ENCODE measurements at regions not wholly inside any gene's neighbourhood (a gene's known extent, or its start where the extent isn't known, plus 50 kb on each side); places are given as distances from the start of the nearest gene placed in this dataset.

DNA sequence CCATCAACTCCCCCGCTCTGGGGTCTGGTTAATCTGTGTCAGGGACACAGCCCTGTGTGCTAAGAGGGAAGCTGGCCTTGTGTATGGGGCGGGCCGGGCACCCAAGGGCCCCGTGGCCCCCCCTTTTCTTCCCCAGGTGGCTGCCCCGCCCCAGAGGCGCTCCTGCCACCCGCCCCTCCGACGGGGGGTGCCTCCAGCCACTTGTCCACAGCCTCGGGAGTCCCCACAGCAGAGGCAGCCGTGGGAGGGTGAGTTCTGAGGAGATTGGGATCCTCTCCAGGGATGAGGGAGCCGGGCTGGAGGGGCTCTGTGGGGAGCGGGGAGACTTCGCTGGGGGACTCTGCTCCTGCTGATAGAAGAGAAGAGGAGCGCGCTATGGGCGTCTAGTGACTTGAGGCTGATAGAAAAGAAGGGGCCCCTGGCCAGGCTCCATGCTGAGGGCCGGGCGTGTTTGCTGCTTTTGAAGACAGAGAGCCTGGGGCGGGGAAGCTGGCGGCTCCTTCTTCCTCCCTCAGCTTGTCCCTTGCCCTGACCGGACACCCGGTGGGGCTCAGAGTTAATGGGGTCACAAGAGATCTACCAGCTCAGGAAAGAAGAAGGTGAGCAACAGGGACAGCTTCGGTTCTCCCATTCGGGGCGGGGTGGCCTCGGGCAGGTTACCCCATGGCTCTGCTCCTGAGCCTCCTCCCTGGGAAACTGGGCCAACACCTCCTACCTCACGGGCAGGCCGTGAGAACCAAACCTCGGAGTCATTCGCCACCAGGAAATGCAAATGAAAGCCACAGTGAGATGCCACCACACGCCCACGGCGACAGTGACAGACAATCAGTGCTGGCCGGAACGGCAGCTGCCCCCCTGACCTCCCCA is 89.4 kb upstream of the TAF1B start:
- FAIRE-seq (no peak), DNase-seq (ENCODE audit: low spot score in 2 of 2) (no peak)

DNA sequence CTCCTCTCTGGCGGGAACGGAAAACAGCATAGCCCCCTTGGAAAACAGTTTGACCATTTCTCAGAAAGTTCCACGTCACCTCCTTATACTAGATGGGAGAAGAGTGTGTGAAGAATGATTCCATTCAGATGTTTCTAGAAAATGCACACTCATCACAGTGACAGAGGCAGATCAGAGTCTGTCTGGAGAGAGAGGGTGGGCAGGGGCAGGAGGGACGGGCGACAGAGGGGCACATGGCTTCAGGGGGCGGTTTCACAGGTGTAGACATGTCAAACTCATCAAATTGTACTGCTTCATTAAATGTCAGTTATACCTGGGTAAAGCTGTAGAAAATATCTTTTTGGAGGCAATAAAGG is 88.8 kb upstream of the TAF1B start:
- FAIRE-seq = no peak
- no peak for DNase-seq (ENCODE audit: low spot score in 2 of 2)

DNA sequence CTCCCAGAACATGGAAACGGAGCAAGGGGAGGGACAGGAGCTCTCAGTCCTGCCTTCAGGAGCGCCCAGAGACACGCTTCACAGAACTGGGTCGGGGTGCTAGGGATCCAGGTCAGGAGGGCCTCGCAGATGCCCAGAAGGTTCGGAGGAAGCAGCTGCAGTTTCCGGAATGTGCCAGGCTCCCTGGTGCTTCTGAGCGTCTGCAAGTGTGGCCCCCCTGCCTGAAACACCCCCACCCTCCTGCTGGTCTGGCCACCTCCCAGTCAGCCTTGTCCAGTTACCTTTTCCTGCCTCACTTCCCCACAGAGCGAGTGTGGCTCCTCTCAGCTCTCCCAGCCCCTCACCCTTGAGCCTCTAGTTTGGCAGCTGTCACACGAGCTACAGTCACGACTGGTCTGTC is 88.3 kb upstream of the TAF1B start:
- FAIRE-seq (no peak), DNase-seq (ENCODE audit: low spot score in 2 of 2) (no peak)

DNA sequence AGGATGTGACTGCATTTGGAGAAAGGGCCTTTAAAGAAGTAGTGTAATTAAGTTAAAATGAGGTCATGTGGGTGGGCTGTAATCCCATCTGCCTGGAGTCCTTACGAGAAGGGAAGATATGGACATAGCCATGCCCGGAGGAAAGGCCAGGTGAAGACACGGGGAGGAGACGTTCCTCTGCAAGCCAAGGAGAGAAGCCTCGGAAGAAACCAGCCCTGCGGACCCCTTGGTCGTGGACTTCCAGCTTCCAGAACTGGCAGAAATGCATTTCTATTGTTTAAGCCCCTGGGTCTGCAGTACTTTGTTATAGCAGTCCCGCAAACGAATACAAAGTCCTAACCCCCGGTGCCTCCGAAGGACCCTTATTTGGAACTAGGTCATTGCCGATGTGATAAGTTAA is 87.6 kb upstream of the TAF1B start:
- FAIRE-seq (no peak), DNase-seq (ENCODE audit: low spot score in 2 of 2) (no peak)

DNA sequence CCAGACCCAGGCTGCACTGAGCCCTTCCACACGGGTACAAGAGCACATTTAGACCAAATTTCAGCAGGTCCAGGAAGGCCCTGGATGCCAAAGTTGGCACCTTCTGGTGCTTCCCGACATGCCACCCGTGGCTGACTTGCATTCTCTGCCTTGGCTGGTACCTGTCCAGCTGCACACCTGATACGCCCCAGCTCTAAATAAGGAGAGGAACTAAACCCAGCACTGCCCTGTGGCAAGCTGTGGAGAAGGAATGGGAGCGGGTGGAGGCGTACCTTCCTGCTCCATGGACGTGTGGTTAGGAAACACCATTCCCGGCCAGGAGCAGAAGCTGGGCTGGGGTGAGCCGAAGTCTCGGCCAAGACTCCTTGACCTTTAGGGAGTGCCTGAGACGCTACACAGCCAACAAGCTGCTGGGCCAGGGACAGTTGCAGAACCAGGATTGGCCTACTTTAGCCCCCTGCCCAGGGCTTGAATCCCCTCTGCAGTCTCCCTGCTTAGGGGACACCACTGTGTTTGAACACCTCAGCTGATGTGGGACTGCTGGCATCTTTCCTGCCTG is 86.5 kb upstream of the TAF1B start:
- DNase-seq (ENCODE audit: low spot score in 2 of 2) (no peak), FAIRE-seq (no peak)

DNA sequence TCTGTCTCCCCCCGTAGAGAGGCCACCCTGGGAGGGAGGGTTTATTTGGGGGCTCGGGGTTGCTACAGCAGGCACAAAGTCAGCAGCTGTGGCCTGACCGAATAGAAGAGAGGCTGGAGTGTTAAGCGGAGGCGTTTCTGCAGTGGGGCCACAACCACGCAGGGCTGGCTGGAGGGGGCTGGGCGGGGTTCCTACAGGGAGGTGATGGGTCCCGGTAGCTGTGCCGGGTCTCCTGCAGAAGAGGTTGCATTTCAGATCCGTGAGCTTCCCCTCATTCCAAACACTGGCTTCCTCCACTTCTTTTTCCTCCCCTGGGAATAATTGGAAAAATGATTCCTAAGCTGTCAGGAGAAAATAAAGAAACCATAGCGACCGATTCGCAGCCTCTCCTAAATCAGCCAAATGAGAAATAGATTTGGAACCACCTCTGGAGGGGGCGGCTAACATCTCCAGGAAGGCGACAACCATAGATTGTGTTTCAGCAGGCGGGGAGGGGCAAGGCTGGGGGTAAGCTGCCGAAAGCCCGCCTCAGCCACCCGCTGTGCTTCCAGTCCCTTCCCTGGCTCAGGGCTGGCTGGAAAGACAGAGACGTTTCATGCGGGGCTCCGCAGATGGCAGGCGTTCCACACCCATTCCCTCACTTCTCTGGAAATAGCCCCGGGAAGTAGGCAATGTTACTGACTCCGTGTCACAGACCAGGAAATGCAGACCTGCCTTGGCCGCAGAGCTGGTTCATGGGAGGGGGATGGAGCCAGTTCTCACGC is 85.6 kb upstream of the TAF1B start:
- DNase-seq (ENCODE audit: low spot score in 2 of 2) (peak; percentile 42 to 48), FAIRE-seq (no peak)

DNA sequence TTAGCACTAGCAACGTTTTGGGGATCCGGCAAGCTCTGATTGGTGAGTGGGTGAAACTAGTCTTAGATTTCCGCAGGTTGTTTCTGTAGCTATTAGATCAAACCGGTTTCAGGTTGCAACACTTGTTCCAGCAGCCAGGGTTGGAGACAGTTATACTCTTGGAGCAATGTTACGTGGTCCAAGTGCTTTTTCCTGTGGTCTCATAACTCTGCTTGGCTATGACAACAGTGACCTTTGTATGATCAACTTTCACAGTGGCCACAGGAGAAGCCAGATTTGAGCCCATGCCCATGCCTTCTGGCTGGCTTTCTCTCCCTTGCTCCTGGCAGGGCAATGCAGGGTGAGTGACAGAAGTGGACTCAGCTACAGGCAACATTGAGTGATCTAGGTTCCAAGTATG is 84.5 kb upstream of the TAF1B start:
- no peak for DNase-seq (ENCODE audit: low spot score in 2 of 2)
- no peak for FAIRE-seq

DNA sequence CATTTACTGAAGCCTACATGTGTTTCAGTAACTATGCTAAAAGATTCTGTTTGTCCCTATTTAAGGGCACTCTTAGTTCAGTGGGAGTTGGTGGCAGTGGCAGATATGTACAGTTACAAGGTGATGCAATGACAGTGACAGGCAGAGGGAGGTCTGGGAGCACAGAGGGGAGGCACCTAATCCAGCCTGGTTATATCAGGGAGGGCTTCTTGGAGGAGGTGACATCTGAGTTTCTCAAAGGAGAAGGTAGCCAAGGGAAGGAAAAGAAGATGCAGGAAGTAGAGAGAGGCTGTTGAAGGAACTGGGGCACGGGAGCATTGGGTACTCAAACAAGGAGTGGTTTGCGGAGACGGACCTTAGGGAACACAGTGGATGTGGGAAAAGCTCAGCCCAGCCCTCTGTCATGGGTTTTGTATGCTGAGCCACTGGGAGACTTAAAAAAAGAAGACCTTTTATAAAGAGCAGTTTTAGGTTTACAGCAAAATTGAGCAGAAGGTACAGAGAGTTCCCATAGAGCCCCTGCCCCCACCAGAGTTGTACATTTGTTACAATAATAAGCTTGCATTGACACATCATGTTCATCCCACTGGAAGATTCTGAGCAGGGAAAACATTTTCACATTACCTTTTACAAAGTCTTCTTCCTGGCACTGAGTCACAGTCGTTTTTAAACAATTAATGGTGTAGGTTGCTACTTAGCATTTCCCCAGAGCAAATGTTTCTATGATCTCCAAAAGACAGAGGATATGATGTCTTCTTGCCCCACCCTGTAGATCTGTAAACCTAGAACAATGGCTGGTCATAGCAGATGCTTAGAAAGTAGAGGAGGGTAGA is 83.0 kb upstream of the TAF1B start:
- no peak for FAIRE-seq
- DNase-seq (ENCODE audit: low spot score in 2 of 2) = no peak

DNA sequence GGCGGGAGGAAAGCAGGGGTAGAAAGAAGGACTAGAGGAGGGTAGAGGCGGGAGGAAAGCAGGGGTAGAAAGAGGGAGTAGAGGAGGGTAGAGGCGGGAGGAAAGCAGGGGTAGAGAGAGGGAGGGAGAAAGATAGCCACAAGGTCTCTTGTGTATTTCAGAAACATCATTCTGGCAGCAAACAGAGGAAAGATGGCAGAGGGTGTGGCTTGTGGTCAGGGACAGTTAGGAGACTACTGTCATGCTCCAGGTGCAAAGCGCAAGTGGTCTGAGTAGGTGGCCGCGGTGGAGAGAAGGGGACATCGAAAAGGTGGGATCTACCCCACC is 82.4 kb upstream of the TAF1B start:
- no peak for FAIRE-seq

DNA sequence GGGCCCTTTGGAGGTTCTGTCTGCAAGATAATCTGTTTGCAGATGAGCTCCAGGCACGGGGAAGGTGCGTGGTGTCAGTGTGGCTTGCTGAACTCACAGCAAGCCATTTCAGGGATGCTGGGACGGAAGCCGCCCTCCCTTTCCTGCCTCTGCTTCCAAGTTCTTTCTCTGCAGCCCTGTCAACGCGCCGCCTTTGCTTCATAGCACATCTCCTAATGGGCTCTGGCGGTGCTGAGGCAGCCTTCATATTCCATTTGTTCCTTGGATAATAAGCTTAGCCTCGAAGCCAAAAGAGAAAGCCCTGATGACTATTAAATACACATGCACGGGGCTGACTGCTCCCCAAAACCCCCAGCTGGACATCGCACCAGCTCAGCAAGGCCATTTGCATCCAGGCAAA is 81.7 kb upstream of the TAF1B start:
- DNase-seq (ENCODE audit: low spot score in 2 of 2) = no peak
- no peak for FAIRE-seq

More for the DNA sequence above, 82.4 kb upstream of the TAF1B start:
- DNase-seq (ENCODE audit: low spot score in 2 of 2) = no peak

DNA sequence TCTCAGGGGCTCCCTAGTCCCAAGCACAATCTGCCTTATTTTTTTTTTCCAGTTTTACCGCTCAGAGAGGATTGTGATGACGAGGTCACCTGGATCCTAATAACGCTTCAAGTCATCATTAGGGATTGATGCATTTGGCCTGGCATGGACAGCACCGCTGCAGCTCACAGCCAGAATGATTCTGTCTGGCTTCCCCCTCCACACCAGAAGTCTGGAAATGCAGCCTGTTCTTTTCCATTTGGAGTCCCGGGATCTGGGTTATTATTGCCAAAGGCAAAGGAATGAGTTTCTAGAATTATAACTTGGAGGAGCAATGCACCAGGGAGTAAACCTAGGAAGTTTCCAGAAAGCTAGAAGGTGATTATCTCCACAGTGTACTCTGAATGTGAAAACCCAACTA is 81.1 kb upstream of the TAF1B start:
- DNase-seq (ENCODE audit: low spot score in 2 of 2) (no peak), FAIRE-seq (no peak)

DNA sequence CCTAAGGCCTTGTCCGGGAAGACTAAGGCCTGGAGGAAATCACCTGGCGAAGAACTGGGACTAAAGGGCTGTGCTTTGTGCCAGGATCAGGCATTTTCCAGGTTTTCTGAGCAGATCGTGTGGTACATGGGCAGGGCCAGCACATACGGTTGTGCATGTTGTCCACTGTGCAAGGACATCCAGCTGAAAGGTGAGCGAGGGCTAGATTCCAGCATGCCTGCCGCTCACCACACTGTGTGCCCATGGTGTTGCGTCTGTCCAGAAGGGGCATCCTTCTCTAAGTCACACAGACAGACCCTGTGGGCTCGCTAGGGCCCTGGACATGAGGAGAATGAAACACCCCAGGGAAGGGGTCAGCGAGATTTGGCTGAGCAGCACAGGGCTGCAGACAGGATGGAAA is 80.3 kb upstream of the TAF1B start:
- DNase-seq (ENCODE audit: low spot score in 2 of 2) (no peak), FAIRE-seq (no peak)

DNA sequence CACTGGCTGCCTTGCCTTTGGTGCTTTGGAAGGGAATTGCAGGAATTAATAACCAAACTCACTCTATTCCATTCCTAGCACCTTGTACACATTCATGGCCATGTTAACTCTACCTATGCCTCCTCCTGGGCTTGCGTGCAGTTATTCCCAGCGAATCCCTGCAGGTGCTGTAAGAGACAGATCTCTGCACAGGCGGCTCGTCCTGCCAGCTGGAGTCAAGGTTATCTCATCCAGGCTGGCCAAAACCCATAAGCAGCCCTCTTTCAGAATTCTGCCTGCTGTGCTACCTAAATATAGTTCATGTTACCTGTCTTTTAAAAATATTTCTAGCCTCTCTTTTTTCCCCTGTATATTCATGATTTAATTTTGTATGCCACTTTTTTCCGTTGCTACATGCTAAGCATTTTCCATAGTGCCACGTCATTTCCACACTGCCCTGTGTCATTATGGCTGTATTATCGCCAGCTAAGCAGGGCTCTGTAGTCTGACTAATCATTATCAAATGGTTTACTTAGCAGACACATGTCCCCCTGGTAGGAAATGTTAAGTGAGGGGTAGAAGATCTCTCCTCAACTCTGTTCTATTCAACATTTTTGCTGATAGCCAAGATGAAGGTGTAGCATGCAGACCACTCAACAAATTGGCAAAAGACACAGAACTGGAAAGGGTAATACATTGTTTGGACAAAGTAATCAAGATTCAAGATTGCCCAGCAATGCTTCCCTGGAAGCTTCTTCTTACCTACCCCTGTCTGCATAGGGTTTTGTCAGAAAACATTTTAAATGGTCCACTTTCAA is 79.7 kb upstream of the TAF1B start:
- no peak for FAIRE-seq
- DNase-seq (ENCODE audit: low spot score in 2 of 2) = no peak

DNA sequence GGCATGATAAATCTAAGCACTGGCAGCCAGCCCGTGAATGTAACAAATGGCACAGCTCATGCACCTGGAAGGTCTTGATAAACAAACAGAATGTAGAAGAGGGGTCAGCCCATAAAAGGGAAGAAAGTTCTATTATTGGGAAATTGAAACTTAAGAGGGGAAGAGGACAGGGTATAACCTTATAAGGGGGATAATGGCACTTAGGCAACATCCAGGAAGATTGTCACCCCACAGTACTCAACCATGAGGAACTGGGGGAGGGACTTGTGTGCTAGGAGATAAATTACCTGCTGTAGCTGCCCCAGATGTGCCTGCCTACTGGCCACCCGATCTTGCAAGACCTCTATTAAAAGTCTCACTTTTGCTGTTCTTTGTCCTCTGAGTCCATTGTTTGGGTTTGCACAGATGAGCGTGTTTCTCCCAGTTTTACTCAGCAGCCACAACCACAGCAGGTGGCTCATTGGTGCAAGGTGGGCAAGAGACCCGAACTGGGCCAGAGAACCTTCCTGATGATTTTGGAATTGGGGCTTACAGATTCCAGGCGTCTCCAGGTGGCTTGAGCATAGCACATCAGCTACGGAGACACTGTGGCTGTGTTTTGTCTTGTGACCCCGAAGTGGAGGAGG is 79.0 kb upstream of the TAF1B start:
- FAIRE-seq (no peak), DNase-seq (ENCODE audit: low spot score in 2 of 2) (no peak)

DNA sequence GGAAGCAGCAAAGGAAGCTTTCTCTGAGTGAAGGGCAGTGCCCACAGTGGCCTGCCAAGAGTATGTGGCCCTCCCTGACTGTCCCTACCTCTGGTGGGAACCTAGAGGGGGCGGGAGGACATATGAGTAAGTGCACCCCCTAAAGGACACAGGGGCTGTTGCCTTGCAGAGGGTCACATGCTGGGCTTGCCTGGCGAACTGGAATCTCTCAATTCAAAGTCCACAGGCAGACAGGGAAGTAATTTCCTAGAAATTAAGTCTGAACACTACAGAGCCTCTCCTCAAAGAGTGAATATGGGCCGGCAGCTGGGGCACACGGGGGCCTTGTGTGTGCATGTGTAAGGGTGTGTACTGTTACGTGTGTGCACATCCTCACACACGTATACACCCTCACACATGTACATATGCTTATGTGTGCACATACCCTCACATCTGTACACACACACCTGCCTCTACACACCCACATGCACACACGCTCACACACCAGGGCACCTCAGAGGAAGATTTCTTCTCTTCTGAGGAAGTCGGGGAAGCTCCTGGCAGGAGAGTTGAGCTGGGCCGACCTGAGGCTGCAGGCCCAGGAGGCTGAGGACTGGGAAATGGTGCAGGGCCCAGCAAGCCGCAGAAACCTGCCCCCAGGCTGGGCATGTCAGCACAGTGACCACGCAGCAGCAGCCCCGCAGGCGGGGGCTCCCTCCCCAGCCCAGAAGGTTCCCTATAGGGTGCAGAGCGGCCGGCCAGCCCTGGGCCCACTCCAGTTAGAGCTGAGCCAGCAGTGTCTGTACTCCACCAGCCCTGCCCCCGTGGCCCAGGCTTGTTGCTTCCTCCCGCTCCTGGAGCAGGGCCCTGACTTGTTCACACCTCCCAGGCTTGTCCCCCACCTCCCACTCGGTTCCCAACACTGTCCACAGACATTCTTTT is 77.4 kb upstream of the TAF1B start:
- FAIRE-seq (no peak), DNase-seq (ENCODE audit: low spot score in 2 of 2) (no peak)

DNA sequence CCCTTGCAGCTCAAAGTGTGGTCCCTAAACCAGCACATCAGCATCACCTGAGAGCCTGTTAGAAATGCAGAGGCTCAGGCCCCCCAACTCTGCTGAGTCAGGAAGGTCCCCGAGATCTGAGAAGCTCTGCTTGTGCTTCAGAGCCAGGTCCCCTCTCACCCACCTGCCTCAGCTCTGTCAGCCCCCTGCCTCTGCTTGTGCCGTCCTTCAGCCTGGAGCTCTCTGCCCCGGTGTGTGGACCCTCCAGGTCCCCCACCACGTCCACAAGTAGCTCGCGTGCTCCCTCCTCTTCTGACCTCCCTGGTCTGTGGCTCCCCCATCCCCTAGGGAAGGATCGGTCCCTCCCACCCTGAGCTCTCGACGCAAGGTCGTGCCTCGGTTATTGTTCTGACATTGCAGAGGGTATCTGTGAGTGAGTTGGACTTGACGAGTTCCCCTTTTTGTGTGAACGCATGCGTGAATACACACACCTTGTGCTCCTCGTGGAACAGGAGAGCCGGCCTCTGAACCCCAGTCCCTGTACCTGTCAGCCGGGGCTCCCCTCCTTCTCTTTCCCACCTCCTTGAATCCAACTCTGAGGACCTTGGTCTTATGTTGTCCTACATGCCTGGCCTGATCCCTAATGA is 75.5 kb upstream of the TAF1B start:
- FAIRE-seq (no peak), DNase-seq (ENCODE audit: low spot score in 2 of 2) (no peak)

DNA sequence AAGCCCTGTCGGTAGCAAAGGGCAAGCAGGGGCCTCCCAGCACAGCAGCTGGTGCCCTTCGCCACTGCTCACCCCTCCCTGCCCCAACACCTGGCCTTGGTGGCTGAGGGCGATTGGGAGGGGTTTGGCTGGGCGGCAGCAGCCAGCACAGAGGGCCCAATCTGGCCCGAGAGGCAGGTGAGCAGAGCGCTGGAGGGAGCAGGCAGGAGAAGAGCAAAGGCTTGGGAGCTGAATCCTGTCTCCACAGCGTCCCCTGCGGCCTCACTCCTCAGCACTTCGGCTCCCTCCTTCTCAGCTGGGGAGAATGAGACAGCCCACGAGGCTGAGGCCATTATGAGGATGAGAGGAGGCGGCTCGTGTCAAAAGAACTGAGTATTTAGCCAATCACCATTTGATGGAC is 74.9 kb upstream of the TAF1B start:
- FAIRE-seq = no peak
- no peak for DNase-seq (ENCODE audit: low spot score in 2 of 2)

Data from frontal cortex (tissue), 3 donors.